KMS-11 (cell line): ENCODE measurements at regions not wholly inside any gene's neighbourhood (a gene's known extent, or its start where the extent isn't known, plus 50 kb on each side); places are given as distances from the start of the nearest gene placed in this dataset.
"Not testable (repeated sequence)": the region's sequence is repeated elsewhere in the genome, so short reads cannot be mapped to it uniquely, and the experiment has no call there.

Experiments
- H2AFZ ChIP-seq: fragments of 200-600 bp; sonication (generic); 2 replicates; pipeline ENCODE4 v1.6.1; 2016; ENCODE audit warnings: antibody characterized with exemption, mixed run types, low read depth
- H3K27ac ChIP-seq: fragments of 200-600 bp; sonication (generic); 2 replicates; pipeline ENCODE4 v1.6.1; 2016; ENCODE audit warnings: mild to moderate bottlenecking, mixed run types
- H3K27me3 ChIP-seq: fragments of 200-600 bp; sonication (generic); 2 replicates; pipeline ENCODE4 v1.6.1; 2017; ENCODE audit warnings: mild to moderate bottlenecking, low read depth, mixed run types, moderate library complexity; ENCODE audit not compliant: insufficient read depth
- H3K36me3 ChIP-seq: fragments of 200-600 bp; sonication (generic); 2 replicates; pipeline ENCODE4 v1.6.1; 2017; ENCODE audit warnings: mild to moderate bottlenecking, mixed run types; ENCODE audit not compliant: insufficient read depth
- H3K4me1 ChIP-seq: fragments of 200-600 bp; sonication (generic); 2 replicates; pipeline ENCODE4 v1.6.1; 2016; ENCODE audit warnings: mild to moderate bottlenecking, low read depth, mixed run types; ENCODE audit not compliant: poor library complexity, severe bottlenecking
- H3K4me2 ChIP-seq: fragments of 200-600 bp; sonication (generic); 2 replicates; pipeline ENCODE4 v1.7.0; 2016; ENCODE audit warnings: mild to moderate bottlenecking, mixed run types
- H3K4me3 ChIP-seq: fragments of 200-600 bp; sonication (generic); IDR thresholded peaks from 2 replicates; pipeline ENCODE4 v1.6.1; 2017; ENCODE audit warnings: low read depth, low read length, mixed read lengths; ENCODE audit not compliant: insufficient read depth
- H3K79me2 ChIP-seq: fragments of 200-600 bp; sonication (generic); 2 replicates; pipeline ENCODE4 v1.6.1; 2016; ENCODE audit warnings: low read depth, mixed run types; ENCODE audit not compliant: insufficient read depth
- H3K9ac ChIP-seq: fragments of 200-600 bp; sonication (generic); 2 replicates; pipeline ENCODE4 v1.6.1; 2016; ENCODE audit warnings: mild to moderate bottlenecking, mixed run types
- H4K20me1 ChIP-seq: fragments of 200-600 bp; sonication (generic); 2 replicates; pipeline ENCODE4 v1.6.1; 2016; ENCODE audit warnings: mild to moderate bottlenecking, mixed run types; ENCODE audit not compliant: insufficient read depth
- CTCF ChIP-seq: fragments of 200-600 bp; sonication (generic); conservative IDR thresholded peaks from 2 replicates; pipeline ENCODE4 v1.6.1; 2017; ENCODE audit warnings: low read depth, mild to moderate bottlenecking, antibody characterized with exemption, low read length, moderate library complexity, mixed read lengths

- H3K9ac ChIP-seq = no peak overlapping the region
- TF ChIP-seq CTCF = peak; percentile 75
- no peak overlapping the region for H2AFZ ChIP-seq
- no peak overlapping the region for H3K4me2 ChIP-seq
- no peaks in the 10 kb centered on the region for H3K79me2 ChIP-seq
- no peaks in the 10 kb centered on the region for H4K20me1 ChIP-seq
- H3K4me3 ChIP-seq = no peak overlapping the region
- H3K27ac ChIP-seq = no peak overlapping the region
- H3K36me3 ChIP-seq = no peaks in the 10 kb centered on the region
- no peaks in the 10 kb centered on the region for H3K4me1 ChIP-seq
- H3K27me3 ChIP-seq = no peaks in the 10 kb centered on the region
Measured at GRCh38 chr10:63819753-63820329, 298.6 kb downstream of the REEP3 start.

GRCh38 chr10:63822496-63822895 lies 301.3 kb downstream of the REEP3 start:
- TF ChIP-seq CTCF = no peak
- Histone ChIP-seq H4K20me1 (no peaks in the 10 kb centered on the region), H3K36me3 (no peaks in the 10 kb centered on the region), H3K9ac (no peak overlapping the region), H2AFZ (no peak overlapping the region), H3K79me2 (no peaks in the 10 kb centered on the region), H3K27ac (no peak overlapping the region), H3K27me3 (no peaks in the 10 kb centered on the region), H3K4me1 (no peaks in the 10 kb centered on the region), H3K4me3 (no peak overlapping the region), H3K4me2 (no peak overlapping the region)

GRCh38 chr10:63825111-63825510 lies 303.9 kb downstream of the REEP3 start:
- Histone ChIP-seq H3K27me3 (no peaks in the 10 kb centered on the region), H2AFZ (no peak overlapping the region), H3K4me2 (no peak overlapping the region), H3K9ac (no peak overlapping the region), H3K4me3 (no peak overlapping the region), H3K79me2 (no peaks in the 10 kb centered on the region), H3K36me3 (no peaks in the 10 kb centered on the region), H4K20me1 (no peaks in the 10 kb centered on the region), H3K4me1 (no peaks in the 10 kb centered on the region), H3K27ac (no peak overlapping the region)
- no peak for TF ChIP-seq CTCF

- Histone ChIP-seq H4K20me1 (no peaks in the 10 kb centered on the region), H3K27me3 (no peaks in the 10 kb centered on the region), H3K9ac (no peak overlapping the region), H3K4me1 (no peaks in the 10 kb centered on the region), H3K36me3 (no peaks in the 10 kb centered on the region), H3K4me3 (no peak overlapping the region), H3K4me2 (no peak overlapping the region), H3K79me2 (no peaks in the 10 kb centered on the region), H3K27ac (no peak overlapping the region), H2AFZ (no peak overlapping the region)
- TF ChIP-seq CTCF = no peak
Measured at GRCh38 chr10:63825766-63826165, 304.6 kb downstream of the REEP3 start.

GRCh38 chr10:63827018-63827417 lies 305.8 kb downstream of the REEP3 start:
- H2AFZ ChIP-seq, H3K36me3 ChIP-seq, H3K4me2 ChIP-seq: not testable (repeated sequence)

More at GRCh38 chr10:63827018-63827417, 305.8 kb downstream of the REEP3 start:
- H4K20me1 ChIP-seq, H3K27ac ChIP-seq, H3K4me1 ChIP-seq, H3K79me2 ChIP-seq, H3K9ac ChIP-seq, H3K27me3 ChIP-seq, H3K4me3 ChIP-seq: not testable (repeated sequence)
